GM18861 (cell line): ENCODE measurements at regions not wholly inside any gene's neighbourhood (a gene's known extent, or its start where the extent isn't known, plus 50 kb on each side); places are given as distances from the start of the nearest gene placed in this dataset.

Experiments
- ATAC-seq: cut with Tn5 transposase; IDR thresholded peaks from one replicate; pipeline ENCODE4 v1.9.1; 2021; ENCODE audit not compliant: unreplicated experiment

GRCh38 chr6:26196846-26197635, 109.8 kb downstream of the HFE start:
- peak; percentile 31 for ATAC-seq

GRCh38 chr6:26197636-26197932, 110.4 kb downstream of the HFE start:
- ATAC-seq: no peak

- ATAC-seq: no peak
Measured at GRCh38 chr6:26197933-26198721, 110.9 kb downstream of the HFE start.

GRCh38 chr6:26198722-26199056, 111.5 kb downstream of the HFE start:
- ATAC-seq: no peak

GRCh38 chr6:26199057-26199772, 112.0 kb downstream of the HFE start:
- ATAC-seq: peak; percentile 45

GRCh38 chr6:26199773-26200764, 112.8 kb downstream of the HFE start:
- ATAC-seq: no peak

GRCh38 chr6:26200918-26201721, 113.9 kb downstream of the HFE start:
- no peak for ATAC-seq

- ATAC-seq: no peak
Measured at GRCh38 chr6:26202201-26202611, 115.0 kb downstream of the HFE start.

- no peak for ATAC-seq
Measured at GRCh38 chr6:26202811-26203583, 115.8 kb downstream of the HFE start.

- peak; percentile 32 for ATAC-seq
Measured at GRCh38 chr6:26204332-26205160, 117.3 kb downstream of the HFE start.

- ATAC-seq: peak; percentile 24
Measured at GRCh38 chr6:26205161-26205624, 118.0 kb downstream of the HFE start.

- peak; percentile 4 for ATAC-seq
Measured at GRCh38 chr6:26205625-26206574, 118.7 kb downstream of the HFE start.

- ATAC-seq: no peak
Measured at GRCh38 chr6:26206868-26207801, 119.9 kb downstream of the HFE start.

GRCh38 chr6:26211963-26212362, 124.7 kb downstream of the HFE start:
- ATAC-seq: no peak

GRCh38 chr6:26213334-26214075, 126.3 kb downstream of the HFE start:
- ATAC-seq: no peak
